ENCODE measurements at regions not wholly inside any gene's neighbourhood (a gene's known extent, or its start where the extent isn't known, plus 50 kb on each side); places are given as distances from the start of the nearest gene placed in this dataset.
A peak's percentile ranks its signal among the peaks of the same experiment; 100 is the strongest.

GRCh38 chr20:7703551-7703961 is 236.7 kb downstream of the HAO1 start:
- DNase-seq (ENCODE audit: low spot score), result no peak

GRCh38 chr20:7703996-7704395 is 236.3 kb downstream of the HAO1 start:
- DNase-seq (ENCODE audit: low spot score), result no peak

- DNase-seq (ENCODE audit: low spot score), result no peak
These were observed 232.1 kb downstream of the HAO1 start for GRCh38 chr20:7708112-7708511.

DNA sequence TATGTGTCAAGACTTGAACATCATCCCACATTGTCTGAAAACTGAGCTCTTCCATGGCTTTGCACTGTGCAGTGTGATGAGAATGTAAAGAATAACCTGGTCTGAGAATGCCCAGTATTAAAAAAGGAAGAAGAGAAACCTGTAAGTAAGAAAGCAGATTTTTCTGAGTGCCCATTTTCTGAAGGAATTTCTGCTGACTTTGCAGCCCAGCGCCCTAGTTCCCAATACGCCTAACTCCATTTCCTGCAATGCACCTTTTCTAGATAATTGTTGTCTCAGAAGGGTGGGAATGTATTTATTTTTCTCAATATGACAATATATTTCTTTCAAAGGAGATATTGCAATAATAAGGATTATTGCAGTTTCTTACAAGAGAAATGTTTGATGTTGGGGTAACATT is 231.5 kb downstream of the HAO1 start:
- no peak for DNase-seq (ENCODE audit: low spot score)

DNA sequence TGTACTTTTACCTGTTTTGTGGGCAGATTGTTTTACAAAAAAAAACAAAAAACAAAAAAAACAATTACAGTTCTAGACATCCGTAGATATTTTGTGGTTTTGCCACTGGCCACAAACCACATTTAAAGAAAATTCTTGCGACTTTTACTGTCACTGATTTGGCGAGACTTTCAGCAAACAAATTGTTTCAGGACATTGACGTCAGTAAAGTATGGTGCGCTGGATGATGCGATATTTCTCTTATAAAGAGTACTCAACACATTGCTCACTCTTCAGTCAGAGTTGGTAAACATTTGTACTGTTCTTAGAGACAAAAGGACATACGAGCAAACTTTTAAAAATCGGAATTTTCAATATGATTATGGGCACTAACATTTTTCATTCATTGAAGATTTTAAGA is 229.8 kb downstream of the HAO1 start:
- peak; percentile 62 for DNase-seq (ENCODE audit: low spot score)

GRCh38 chr20:7712661-7713060 is 227.6 kb downstream of the HAO1 start:
- DNase-seq (ENCODE audit: low spot score), result no peak

DNA sequence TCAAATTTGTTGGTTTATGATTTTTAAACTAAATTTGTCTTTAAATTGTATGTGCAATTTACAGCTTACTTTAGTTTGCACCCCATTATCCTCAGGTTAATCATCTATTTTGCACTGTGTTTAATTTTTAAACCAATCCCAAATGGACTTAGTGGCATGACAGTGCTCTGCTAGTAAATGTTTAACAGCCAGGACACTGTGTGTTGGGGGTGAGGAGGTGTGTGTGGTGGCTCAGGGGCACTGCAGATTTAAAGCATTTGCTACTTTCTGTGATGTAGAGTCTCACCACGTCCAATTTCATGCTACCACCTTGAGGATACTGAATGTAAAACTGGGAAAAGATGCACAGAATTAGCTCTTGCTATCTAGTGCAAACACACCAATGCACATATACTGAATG is 225.7 kb downstream of the HAO1 start:
- DNase-seq (ENCODE audit: low spot score), result no peak

DNA sequence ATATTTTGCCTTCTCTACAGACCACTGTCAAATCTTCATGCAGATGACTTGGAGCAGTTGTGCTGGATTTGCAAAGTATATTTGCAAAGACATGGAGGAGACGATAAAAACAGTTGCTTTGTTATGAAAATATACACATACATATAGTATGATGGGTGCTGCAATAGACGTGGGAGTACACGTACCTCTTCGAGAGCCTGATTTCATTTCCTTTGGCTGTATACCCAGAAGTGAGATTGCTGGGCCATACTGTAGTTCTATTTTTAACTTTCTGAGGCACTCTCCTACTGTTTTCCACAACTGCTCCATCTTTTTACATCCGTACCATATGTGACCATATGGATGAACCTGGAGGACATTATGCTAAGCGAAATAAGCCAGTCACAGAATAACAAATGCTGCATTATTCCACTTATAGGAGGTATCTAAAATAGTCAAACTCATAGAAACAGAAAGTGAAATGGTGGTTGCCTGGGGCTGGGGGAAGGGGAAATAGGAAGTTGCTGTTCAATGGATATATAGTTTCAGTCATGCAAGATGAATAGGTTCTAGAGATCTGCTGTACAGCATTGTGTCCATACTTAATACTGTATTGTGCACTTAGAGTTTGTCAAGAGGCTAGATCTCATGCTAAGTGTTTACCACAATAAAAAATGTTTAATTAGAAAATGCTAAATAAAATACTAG is 223.8 kb downstream of the HAO1 start:
- no peak for DNase-seq (ENCODE audit: low spot score)

DNA sequence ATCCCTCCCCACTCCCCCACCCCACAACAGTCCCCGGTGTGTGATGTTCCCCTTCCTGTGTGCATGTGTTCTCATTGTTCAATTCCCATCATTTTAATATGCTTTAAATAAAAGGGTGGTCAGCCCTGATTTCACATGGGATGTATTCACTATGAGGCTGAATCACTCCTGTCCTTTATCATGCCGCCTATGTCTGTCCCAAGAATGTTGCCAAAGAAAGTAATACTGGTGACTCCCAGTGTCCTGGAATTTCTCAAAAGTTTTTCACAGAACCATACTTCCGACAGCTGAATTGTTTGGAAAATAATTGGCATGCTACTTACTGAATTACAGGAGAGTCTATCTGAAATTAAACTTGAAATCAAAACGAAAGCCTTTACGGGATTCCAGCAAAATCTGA is 217.7 kb downstream of the HAO1 start:
- no peak for DNase-seq (ENCODE audit: low spot score)

GRCh38 chr20:7723284-7723683 is 217.0 kb downstream of the HAO1 start:
- DNase-seq (ENCODE audit: low spot score), result no peak

GRCh38 chr20:7728338-7728737 is 211.9 kb downstream of the HAO1 start:
- peak; percentile 10 for DNase-seq (ENCODE audit: low spot score)

- DNase-seq (ENCODE audit: low spot score), result no peak
These were observed 206.0 kb downstream of the HAO1 start for GRCh38 chr20:7734216-7734615.

DNA sequence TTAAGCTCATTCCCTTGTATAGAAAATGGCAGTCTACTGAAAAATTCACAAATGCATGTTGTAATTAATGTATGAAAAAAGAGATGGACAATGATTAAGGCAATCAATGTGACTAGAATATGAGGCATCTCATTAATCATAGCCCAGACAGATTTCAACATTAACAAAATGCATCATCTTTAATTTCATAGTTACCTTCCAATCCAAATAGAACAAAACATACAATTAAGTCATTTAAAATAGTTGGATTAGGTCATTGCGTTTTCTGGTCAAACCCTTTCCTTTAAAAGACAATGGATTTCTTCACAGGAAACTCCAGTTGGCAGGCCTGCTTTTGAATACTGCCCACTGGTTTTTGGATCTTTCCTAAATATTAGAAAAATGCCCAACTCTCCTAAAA is 203.9 kb downstream of the HAO1 start:
- no peak for DNase-seq (ENCODE audit: low spot score)

- DNase-seq (ENCODE audit: low spot score), result no peak
These were observed 198.4 kb downstream of the HAO1 start for GRCh38 chr20:7741866-7742265.

- peak; percentile 65 for DNase-seq (ENCODE audit: low spot score)
These were observed 197.8 kb downstream of the HAO1 start for GRCh38 chr20:7742479-7742878.

GRCh38 chr20:7744411-7744810 is 195.8 kb downstream of the HAO1 start:
- peak; percentile 34 for DNase-seq (ENCODE audit: low spot score)

DNA sequence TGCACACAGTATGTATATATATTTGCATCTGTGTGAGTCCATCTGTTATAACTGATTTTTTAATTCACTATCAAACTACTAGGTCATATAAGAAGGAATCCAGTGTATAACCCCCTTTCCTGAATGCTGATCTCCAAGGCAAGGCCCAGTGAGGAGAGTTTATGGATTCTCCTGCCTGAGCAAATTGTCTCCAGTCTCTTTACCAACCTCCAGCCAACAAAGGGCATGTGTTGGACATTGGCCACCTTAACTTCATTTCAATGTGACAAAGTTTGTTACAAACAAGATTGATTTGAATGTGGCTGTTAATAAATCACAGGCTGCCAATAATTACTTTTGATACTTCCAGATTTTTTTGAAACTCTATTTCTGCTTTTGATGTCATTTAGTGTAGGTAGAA is 191.6 kb downstream of the HAO1 start:
- no peak for DNase-seq (ENCODE audit: low spot score)

- no peak for DNase-seq (ENCODE audit: low spot score)
These were observed 186.2 kb downstream of the HAO1 start for GRCh38 chr20:7754102-7754501.

DNA sequence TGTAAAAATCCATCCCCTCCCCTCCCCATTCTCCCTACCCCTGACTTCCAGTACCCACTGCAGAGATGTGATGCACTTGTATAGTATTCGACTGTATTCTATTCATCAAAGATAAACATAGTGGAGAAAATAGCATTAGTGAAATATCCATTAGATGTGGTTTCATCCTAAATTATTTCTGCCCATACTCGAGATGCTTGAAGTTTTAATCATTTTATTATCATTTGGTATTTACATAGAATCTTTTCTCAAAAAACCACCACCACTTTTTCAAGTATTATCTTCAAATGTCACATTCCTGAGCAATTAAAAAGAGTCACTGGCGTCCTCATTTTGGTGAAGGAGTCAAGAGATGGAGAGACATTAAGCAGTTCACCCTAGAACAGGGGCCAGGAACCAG is 181.9 kb downstream of the HAO1 start:
- no peak for DNase-seq (ENCODE audit: low spot score)

DNA sequence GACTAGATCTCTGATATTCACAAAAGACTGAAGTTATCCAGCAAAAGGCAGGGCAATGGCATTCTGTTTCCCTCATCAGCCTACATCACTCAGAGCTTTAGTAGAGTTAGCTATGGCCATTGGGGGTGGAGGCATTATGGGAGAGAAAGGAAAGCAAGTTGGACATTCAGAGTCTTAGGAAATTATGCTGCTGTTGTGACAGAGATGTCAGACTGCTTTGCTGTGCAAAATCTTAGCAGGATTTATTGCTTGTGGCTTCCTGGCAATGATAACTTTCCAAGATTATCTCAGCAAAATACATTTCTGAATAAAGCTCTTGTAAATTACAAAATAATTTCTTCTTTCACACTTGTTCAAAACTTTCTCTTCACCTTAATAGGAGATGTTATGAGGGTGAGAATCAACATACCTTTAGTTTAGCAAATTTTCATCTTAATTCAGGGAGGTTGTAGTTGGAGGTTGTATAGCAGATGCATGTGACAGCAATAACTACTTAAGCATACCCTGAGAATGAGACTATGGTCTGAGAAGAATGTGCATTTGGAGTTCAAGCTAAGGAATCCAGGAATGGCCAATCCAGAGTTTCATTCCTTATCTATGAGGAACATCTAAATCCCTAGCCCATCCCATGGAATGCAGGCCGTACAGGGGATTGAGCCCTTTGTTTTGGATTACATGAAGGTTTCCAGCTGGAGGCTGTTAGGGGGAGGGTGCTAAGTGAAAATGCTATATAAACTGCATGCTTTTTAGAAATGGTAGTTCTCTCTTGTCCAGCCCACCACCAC is 179.8 kb downstream of the HAO1 start:
- no peak for DNase-seq (ENCODE audit: low spot score)

- DNase-seq (ENCODE audit: low spot score), result no peak
These were observed 175.0 kb downstream of the HAO1 start for GRCh38 chr20:7765221-7765620.

- DNase-seq (ENCODE audit: low spot score), result no peak
These were observed 170.2 kb downstream of the HAO1 start for GRCh38 chr20:7770046-7770445.

GRCh38 chr20:7770578-7770977 is 169.7 kb downstream of the HAO1 start:
- no peak for DNase-seq (ENCODE audit: low spot score)

- DNase-seq (ENCODE audit: low spot score), result no peak
These were observed 167.9 kb downstream of the HAO1 start for GRCh38 chr20:7772371-7772770.

Measured in H4 (cell line).